Stomach (tissue), 4 donors: ENCODE measurements at regions not wholly inside any gene's neighbourhood (a gene's known extent, or its start where the extent isn't known, plus 50 kb on each side); places are given as distances from the start of the nearest gene placed in this dataset.

Source experiments
- EP300 ChIP-seq: sonication (generic); formaldehyde crosslinking; IDR thresholded peaks from one replicate; pipeline ENCODE4 v1.6.1; 2017; ENCODE audit warnings: antibody characterized with exemption
- POLR2A ChIP-seq, 4 donors: fragments of 450-650 bp; IDR thresholded peaks; one replicate each; pipeline ENCODE4 v1.6.1; 2016; ENCODE audit warnings: antibody characterized with exemption in 4 of 4, control low read depth in 2 of 4, mild to moderate bottlenecking in 1 of 4, moderate library complexity in 1 of 4
- POLR2AphosphoS5 ChIP-seq, 3 donors: sonication (generic); formaldehyde crosslinking; IDR thresholded peaks; one replicate each; pipeline ENCODE4 v1.6.1; 2016; ENCODE audit warnings: antibody characterized with exemption in 3 of 3
- TF ChIP-seq, protein P1 (sequence below), 7 experiments: fragments of 450-650 bp in 4 of 7; fragments of 200-600 bp in 3 of 7; sonication (generic) in 3 of 7; IDR thresholded peaks; one replicate each; pipeline ENCODE4 v1.5.1; 2016 to 2019; ENCODE audit warnings: antibody characterized with exemption in 7 of 7, control low read depth in 2 of 7, mild to moderate bottlenecking in 1 of 7

GRCh38 chr4:54540931-54541330 is 116.8 kb upstream of the KIT start:
- TF ChIP-seq POLR2AphosphoS5 (IDR thresholded peaks at IDR 0.05), result no peak
- TF ChIP-seq, protein P1, sequence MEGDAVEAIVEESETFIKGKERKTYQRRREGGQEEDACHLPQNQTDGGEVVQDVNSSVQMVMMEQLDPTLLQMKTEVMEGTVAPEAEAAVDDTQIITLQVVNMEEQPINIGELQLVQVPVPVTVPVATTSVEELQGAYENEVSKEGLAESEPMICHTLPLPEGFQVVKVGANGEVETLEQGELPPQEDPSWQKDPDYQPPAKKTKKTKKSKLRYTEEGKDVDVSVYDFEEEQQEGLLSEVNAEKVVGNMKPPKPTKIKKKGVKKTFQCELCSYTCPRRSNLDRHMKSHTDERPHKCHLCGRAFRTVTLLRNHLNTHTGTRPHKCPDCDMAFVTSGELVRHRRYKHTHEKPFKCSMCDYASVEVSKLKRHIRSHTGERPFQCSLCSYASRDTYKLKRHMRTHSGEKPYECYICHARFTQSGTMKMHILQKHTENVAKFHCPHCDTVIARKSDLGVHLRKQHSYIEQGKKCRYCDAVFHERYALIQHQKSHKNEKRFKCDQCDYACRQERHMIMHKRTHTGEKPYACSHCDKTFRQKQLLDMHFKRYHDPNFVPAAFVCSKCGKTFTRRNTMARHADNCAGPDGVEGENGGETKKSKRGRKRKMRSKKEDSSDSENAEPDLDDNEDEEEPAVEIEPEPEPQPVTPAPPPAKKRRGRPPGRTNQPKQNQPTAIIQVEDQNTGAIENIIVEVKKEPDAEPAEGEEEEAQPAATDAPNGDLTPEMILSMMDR (IDR thresholded peaks at IDR 0.05), result no peak
- TF ChIP-seq POLR2A (IDR thresholded peaks at IDR 0.05), result no peak
- no peak for TF ChIP-seq EP300
